Right kidney (tissue), 1 donor: ENCODE measurements at regions not wholly inside any gene's neighbourhood (a gene's known extent, or its start where the extent isn't known, plus 50 kb on each side); places are given as distances from the start of the nearest gene placed in this dataset.
A peak's percentile ranks its signal among the peaks of the same experiment; 100 is the strongest.

Source experiments
- DNase-seq: peaks from one replicate; pipeline ENCODE4 v3.0.0-alpha.2; 2016

- DNase-seq, result no peak
These were observed 485.8 kb upstream of the MGMT start for GRCh38 chr10:128981251-128981650.

GRCh38 chr10:128981881-128982615 lies 485.0 kb upstream of the MGMT start:
- no peak for DNase-seq

GRCh38 chr10:128982616-128982915 lies 484.5 kb upstream of the MGMT start:
- DNase-seq, result no peak

- DNase-seq, result no peak
These were observed 482.0 kb upstream of the MGMT start for GRCh38 chr10:128985036-128985435.

GRCh38 chr10:128990986-128991385 lies 476.1 kb upstream of the MGMT start:
- DNase-seq, result no peak

GRCh38 chr10:128992770-128993169 lies 474.3 kb upstream of the MGMT start:
- DNase-seq, result no peak

GRCh38 chr10:128993443-128993842 lies 473.6 kb upstream of the MGMT start:
- no peak for DNase-seq

GRCh38 chr10:128993911-128994538 lies 473.0 kb upstream of the MGMT start:
- DNase-seq, result no peak

- no peak for DNase-seq
These were observed 472.4 kb upstream of the MGMT start for GRCh38 chr10:128994598-128995143.

GRCh38 chr10:128995676-128996075 lies 471.4 kb upstream of the MGMT start:
- DNase-seq, result no peak

GRCh38 chr10:128996092-128996491 lies 470.9 kb upstream of the MGMT start:
- no peak for DNase-seq

GRCh38 chr10:128998101-128998805 lies 468.8 kb upstream of the MGMT start:
- no peak for DNase-seq

- DNase-seq, result no peak
These were observed 462.6 kb upstream of the MGMT start for GRCh38 chr10:129004398-129004797.

GRCh38 chr10:129005080-129005479 lies 462.0 kb upstream of the MGMT start:
- DNase-seq, result no peak

GRCh38 chr10:129005804-129006203 lies 461.2 kb upstream of the MGMT start:
- no peak for DNase-seq

- DNase-seq, result no peak
These were observed 448.5 kb upstream of the MGMT start for GRCh38 chr10:129018511-129018910.

- no peak for DNase-seq
These were observed 446.2 kb upstream of the MGMT start for GRCh38 chr10:129020651-129021330.

- peak; percentile 78 for DNase-seq
These were observed 445.3 kb upstream of the MGMT start for GRCh38 chr10:129021594-129022304.

GRCh38 chr10:129023082-129023481 lies 444.0 kb upstream of the MGMT start:
- peak; percentile 47 for DNase-seq

- no peak for DNase-seq
These were observed 443.0 kb upstream of the MGMT start for GRCh38 chr10:129024046-129024445.

- no peak for DNase-seq
These were observed 441.3 kb upstream of the MGMT start for GRCh38 chr10:129025787-129026186.

GRCh38 chr10:129027906-129028305 lies 439.1 kb upstream of the MGMT start:
- DNase-seq, result no peak
